ENCODE measurements at regions not wholly inside any gene's neighbourhood (a gene's known extent, or its start where the extent isn't known, plus 50 kb on each side); places are given as distances from the start of the nearest gene placed in this dataset.

- no peak for DNase-seq
- no peak overlapping the region for H3K4me3 ChIP-seq (ENCODE audit: control insufficient read depth in 1 of 7, extremely low read depth in 1 of 7, insufficient read depth in 4 of 7, low read depth in 2 of 7, low read length in 6 of 7)
- ChIA-PET CTCF (no interaction called here), POLR2A (no interaction called here)
- H3K4me1 ChIP-seq (ENCODE audit: control extremely low read depth in 1 of 4, control insufficient read depth in 4 of 4, insufficient read depth in 4 of 4, low read length in 3 of 4), result no peaks in the 10 kb centered on the region
- H3K36me3 ChIP-seq (ENCODE audit: control insufficient read depth in 4 of 4, insufficient read depth in 4 of 4, low read length in 3 of 4), result no peaks in the 10 kb centered on the region
- H3K27ac ChIP-seq (ENCODE audit: insufficient read depth in 1 of 2, low read depth in 1 of 2, low read length in 2 of 2, poor library complexity in 1 of 2, severe bottlenecking in 2 of 2), result no peak overlapping the region
- no peaks in the 10 kb centered on the region for H3K9me3 ChIP-seq (ENCODE audit: control extremely low read depth in 1 of 5, control insufficient read depth in 4 of 5, insufficient read depth in 2 of 5, low read depth in 1 of 5, low read length in 4 of 5)
- H3K27me3 ChIP-seq (replicated peaks in 2 of 5; ENCODE audit: control insufficient read depth in 4 of 5, insufficient read depth in 5 of 5, low read length in 4 of 5), result no peaks in the 10 kb centered on the region
- 100% methylated on average over 1 of the region's 4 CpGs for WGBS (ENCODE audit: insufficient coverage)
Measured at GRCh38 chr21:16596369-16596768, 866.6 kb downstream of the USP25 start.

GRCh38 chr21:16597753-16598152 is 868.0 kb downstream of the USP25 start:
- Histone ChIP-seq H3K27me3 (replicated peaks in 2 of 5; ENCODE audit: control insufficient read depth in 4 of 5, insufficient read depth in 5 of 5, low read length in 4 of 5) (no peaks in the 10 kb centered on the region), H3K4me3 (ENCODE audit: control insufficient read depth in 1 of 7, extremely low read depth in 1 of 7, insufficient read depth in 4 of 7, low read depth in 2 of 7, low read length in 6 of 7) (no peak overlapping the region), H3K4me1 (ENCODE audit: control extremely low read depth in 1 of 4, control insufficient read depth in 4 of 4, insufficient read depth in 4 of 4, low read length in 3 of 4) (no peaks in the 10 kb centered on the region), H3K36me3 (ENCODE audit: control insufficient read depth in 4 of 4, insufficient read depth in 4 of 4, low read length in 3 of 4) (no peaks in the 10 kb centered on the region), H3K9me3 (ENCODE audit: control extremely low read depth in 1 of 5, control insufficient read depth in 4 of 5, insufficient read depth in 2 of 5, low read depth in 1 of 5, low read length in 4 of 5) (no peaks in the 10 kb centered on the region), H3K27ac (ENCODE audit: insufficient read depth in 1 of 2, low read depth in 1 of 2, low read length in 2 of 2, poor library complexity in 1 of 2, severe bottlenecking in 2 of 2) (no peak overlapping the region)
- ChIA-PET POLR2A (no interaction called here), CTCF (no interaction called here)
- WGBS (ENCODE audit: insufficient coverage), result 93% methylated on average over 7 of the region's 7 CpGs
- no peak for DNase-seq

GRCh38 chr21:16605597-16605996 is 875.8 kb downstream of the USP25 start:
- DNase-seq, result no peak

GRCh38 chr21:16606271-16606670 is 876.5 kb downstream of the USP25 start:
- Histone ChIP-seq H3K4me3 (ENCODE audit: control insufficient read depth in 1 of 7, extremely low read depth in 1 of 7, insufficient read depth in 4 of 7, low read depth in 2 of 7, low read length in 6 of 7) (no peak overlapping the region), H3K27ac (ENCODE audit: insufficient read depth in 1 of 2, low read depth in 1 of 2, low read length in 2 of 2, poor library complexity in 1 of 2, severe bottlenecking in 2 of 2) (no peak overlapping the region), H3K9me3 (ENCODE audit: control extremely low read depth in 1 of 5, control insufficient read depth in 4 of 5, insufficient read depth in 2 of 5, low read depth in 1 of 5, low read length in 4 of 5) (no peaks in the 10 kb centered on the region), H3K4me1 (ENCODE audit: control extremely low read depth in 1 of 4, control insufficient read depth in 4 of 4, insufficient read depth in 4 of 4, low read length in 3 of 4) (no peaks in the 10 kb centered on the region), H3K36me3 (ENCODE audit: control insufficient read depth in 4 of 4, insufficient read depth in 4 of 4, low read length in 3 of 4) (peaks cover 0 to 2% (median 0%) of the 10 kb centered on the region in 4 experiments), H3K27me3 (replicated peaks in 2 of 5; ENCODE audit: control insufficient read depth in 4 of 5, insufficient read depth in 5 of 5, low read length in 4 of 5) (no peaks in the 10 kb centered on the region)
- CTCF ChIA-PET, result no interaction called here
- POLR2A ChIA-PET, result no interaction called here
- WGBS (ENCODE audit: insufficient coverage), result no CpG with 5 or more reads among the region's 1 CpG
- DNase-seq, result no peak

More at GRCh38 chr21:16605597-16605996, 875.8 kb downstream of the USP25 start:
- no peak overlapping the region for H3K27ac ChIP-seq (ENCODE audit: insufficient read depth in 1 of 2, low read depth in 1 of 2, low read length in 2 of 2, poor library complexity in 1 of 2, severe bottlenecking in 2 of 2)
- no peaks in the 10 kb centered on the region for H3K9me3 ChIP-seq (ENCODE audit: control extremely low read depth in 1 of 5, control insufficient read depth in 4 of 5, insufficient read depth in 2 of 5, low read depth in 1 of 5, low read length in 4 of 5)
- no peaks in the 10 kb centered on the region for H3K4me1 ChIP-seq (ENCODE audit: control extremely low read depth in 1 of 4, control insufficient read depth in 4 of 4, insufficient read depth in 4 of 4, low read length in 3 of 4)
- H3K36me3 ChIP-seq (ENCODE audit: control insufficient read depth in 4 of 4, insufficient read depth in 4 of 4, low read length in 3 of 4), result peaks cover 0 to 2% (median 0%) of the 10 kb centered on the region in 4 experiments
- CTCF ChIA-PET, result no interaction called here
- H3K4me3 ChIP-seq (ENCODE audit: control insufficient read depth in 1 of 7, extremely low read depth in 1 of 7, insufficient read depth in 4 of 7, low read depth in 2 of 7, low read length in 6 of 7), result no peak overlapping the region
- WGBS (ENCODE audit: insufficient coverage), result 94% methylated on average over 3 of the region's 5 CpGs
- POLR2A ChIA-PET, result no interaction called here
- no peaks in the 10 kb centered on the region for H3K27me3 ChIP-seq (replicated peaks in 2 of 5; ENCODE audit: control insufficient read depth in 4 of 5, insufficient read depth in 5 of 5, low read length in 4 of 5)

- H3K27me3 ChIP-seq (replicated peaks in 2 of 5; ENCODE audit: control insufficient read depth in 4 of 5, insufficient read depth in 5 of 5, low read length in 4 of 5), result no peaks in the 10 kb centered on the region
- no peaks in the 10 kb centered on the region for H3K9me3 ChIP-seq (ENCODE audit: control extremely low read depth in 1 of 5, control insufficient read depth in 4 of 5, insufficient read depth in 2 of 5, low read depth in 1 of 5, low read length in 4 of 5)
- CTCF ChIA-PET, result interaction anchor here (1.3 kb wide), 1 partner anchor 13 kb away, joined by 3 read pairs; no protein-coding TSS in a partner anchor
- H3K36me3 ChIP-seq (ENCODE audit: control insufficient read depth in 4 of 4, insufficient read depth in 4 of 4, low read length in 3 of 4), result peaks cover 0 to 2% (median 0%) of the 10 kb centered on the region in 4 experiments
- no peak overlapping the region for H3K4me3 ChIP-seq (ENCODE audit: control insufficient read depth in 1 of 7, extremely low read depth in 1 of 7, insufficient read depth in 4 of 7, low read depth in 2 of 7, low read length in 6 of 7)
- no peak overlapping the region for H3K27ac ChIP-seq (ENCODE audit: insufficient read depth in 1 of 2, low read depth in 1 of 2, low read length in 2 of 2, poor library complexity in 1 of 2, severe bottlenecking in 2 of 2)
- no peak for DNase-seq
- WGBS (ENCODE audit: insufficient coverage), result 100% methylated on average over 2 of the region's 3 CpGs
- no peaks in the 10 kb centered on the region for H3K4me1 ChIP-seq (ENCODE audit: control extremely low read depth in 1 of 4, control insufficient read depth in 4 of 4, insufficient read depth in 4 of 4, low read length in 3 of 4)
- POLR2A ChIA-PET, result no interaction called here
Measured at GRCh38 chr21:16608209-16608830, 878.5 kb downstream of the USP25 start.

- H3K27me3 ChIP-seq (replicated peaks in 2 of 5; ENCODE audit: control insufficient read depth in 4 of 5, insufficient read depth in 5 of 5, low read length in 4 of 5), result no peaks in the 10 kb centered on the region
- H3K27ac ChIP-seq (ENCODE audit: insufficient read depth in 1 of 2, low read depth in 1 of 2, low read length in 2 of 2, poor library complexity in 1 of 2, severe bottlenecking in 2 of 2), result no peak overlapping the region
- CTCF ChIA-PET, result no interaction called here
- peaks cover 0 to 4% (median 0%) of the 10 kb centered on the region in 5 experiments for H3K9me3 ChIP-seq (ENCODE audit: control extremely low read depth in 1 of 5, control insufficient read depth in 4 of 5, insufficient read depth in 2 of 5, low read depth in 1 of 5, low read length in 4 of 5)
- H3K4me3 ChIP-seq (ENCODE audit: control insufficient read depth in 1 of 7, extremely low read depth in 1 of 7, insufficient read depth in 4 of 7, low read depth in 2 of 7, low read length in 6 of 7), result no peak overlapping the region
- 95% methylated on average over 1 of the region's 2 CpGs for WGBS (ENCODE audit: insufficient coverage)
- POLR2A ChIA-PET, result no interaction called here
- no peaks in the 10 kb centered on the region for H3K36me3 ChIP-seq (ENCODE audit: control insufficient read depth in 4 of 4, insufficient read depth in 4 of 4, low read length in 3 of 4)
- H3K4me1 ChIP-seq (ENCODE audit: control extremely low read depth in 1 of 4, control insufficient read depth in 4 of 4, insufficient read depth in 4 of 4, low read length in 3 of 4), result peaks cover 0 to 11% (median 5%) of the 10 kb centered on the region in 4 experiments
- no peak for DNase-seq
Measured at GRCh38 chr21:16619281-16619680, 889.5 kb downstream of the USP25 start.

- Histone ChIP-seq H3K4me3 (ENCODE audit: control insufficient read depth in 1 of 7, extremely low read depth in 1 of 7, insufficient read depth in 4 of 7, low read depth in 2 of 7, low read length in 6 of 7) (no peak overlapping the region), H3K27ac (ENCODE audit: insufficient read depth in 1 of 2, low read depth in 1 of 2, low read length in 2 of 2, poor library complexity in 1 of 2, severe bottlenecking in 2 of 2) (no peak overlapping the region), H3K4me1 (ENCODE audit: control extremely low read depth in 1 of 4, control insufficient read depth in 4 of 4, insufficient read depth in 4 of 4, low read length in 3 of 4) (peaks cover 0 to 11% (median 5%) of the 10 kb centered on the region in 4 experiments), H3K27me3 (replicated peaks in 2 of 5; ENCODE audit: control insufficient read depth in 4 of 5, insufficient read depth in 5 of 5, low read length in 4 of 5) (no peaks in the 10 kb centered on the region), H3K9me3 (ENCODE audit: control extremely low read depth in 1 of 5, control insufficient read depth in 4 of 5, insufficient read depth in 2 of 5, low read depth in 1 of 5, low read length in 4 of 5) (peaks cover 0 to 4% (median 0%) of the 10 kb centered on the region in 5 experiments), H3K36me3 (ENCODE audit: control insufficient read depth in 4 of 4, insufficient read depth in 4 of 4, low read length in 3 of 4) (no peaks in the 10 kb centered on the region)
- DNase-seq, result peak; percentile 42 to 89 (median 80)
- no CpG with 5 or more reads among the region's 1 CpG for WGBS (ENCODE audit: insufficient coverage)
- ChIA-PET POLR2A (no interaction called here), CTCF (no interaction called here)
Measured at GRCh38 chr21:16620786-16621320, 891.1 kb downstream of the USP25 start.
